Ishikawa (cell line): ENCODE measurements at regions not wholly inside any gene's neighbourhood (a gene's known extent, or its start where the extent isn't known, plus 50 kb on each side); places are given as distances from the start of the nearest gene placed in this dataset.

Source experiments
- CEBPB ChIP-seq: IDR thresholded peaks from 2 replicates; pipeline ENCODE4 v1.6.1; 2012
- CREB1 ChIP-seq: IDR thresholded peaks from 2 replicates; pipeline ENCODE4 v1.6.1; 2012; ENCODE audit warnings: low read depth
- EGR1 ChIP-seq: IDR thresholded peaks from 2 replicates; pipeline ENCODE4 v1.6.1; 2012
- EP300 ChIP-seq: IDR thresholded peaks from 2 replicates; pipeline ENCODE4 v1.6.1; 2012; ENCODE audit warnings: borderline replicate concordance
- FOXM1 ChIP-seq: IDR thresholded peaks from 2 replicates; pipeline ENCODE4 v1.6.1; 2012; ENCODE audit warnings: low read depth, borderline replicate concordance
- MAX ChIP-seq: IDR thresholded peaks from 2 replicates; pipeline ENCODE4 v1.6.1; 2012
- NFIC ChIP-seq: IDR thresholded peaks from 2 replicates; pipeline ENCODE4 v1.6.1; 2012
- RAD21 ChIP-seq: IDR thresholded peaks from 2 replicates; pipeline ENCODE4 v1.6.1; 2012; ENCODE audit warnings: low read depth
- REST ChIP-seq: IDR thresholded peaks from 2 replicates; pipeline ENCODE4 v1.6.1; 2012; ENCODE audit warnings: low read depth, mild to moderate bottlenecking
- TAF1 ChIP-seq: IDR thresholded peaks from 2 replicates; pipeline ENCODE4 v1.6.1; 2012; ENCODE audit warnings: low read depth, mild to moderate bottlenecking
- TCF12 ChIP-seq: IDR thresholded peaks from 2 replicates; pipeline ENCODE4 v1.6.1; 2012; ENCODE audit warnings: low read depth
- TEAD4 ChIP-seq: IDR thresholded peaks from 2 replicates; pipeline ENCODE4 v1.6.1; 2012
- USF1 ChIP-seq: IDR thresholded peaks from 2 replicates; pipeline ENCODE4 v1.6.1; 2012
- YY1 ChIP-seq: IDR thresholded peaks from 2 replicates; pipeline ENCODE4 v1.6.1; 2012; ENCODE audit warnings: low read depth
- ZBTB7A ChIP-seq: IDR thresholded peaks from 2 replicates; pipeline ENCODE4 v1.6.1; 2012; ENCODE audit warnings: low read depth

- TF ChIP-seq FOXM1: no peak
- TF ChIP-seq ZBTB7A: no peak
- TF ChIP-seq RAD21: no peak
- no peak for TF ChIP-seq CEBPB
- TF ChIP-seq TCF12: no peak
- TF ChIP-seq USF1: no peak
- no peak for TF ChIP-seq MAX
- TF ChIP-seq TEAD4: no peak
- TF ChIP-seq EGR1: no peak
- no peak for TF ChIP-seq YY1
Measured at GRCh38 chr1:181152892-181153633, 64.6 kb downstream of the IER5 start.

GRCh38 chr1:181153634-181153961 lies 65.1 kb downstream of the IER5 start:
- no peak for TF ChIP-seq FOXM1
- no peak for TF ChIP-seq CREB1
- no peak for TF ChIP-seq REST
- no peak for TF ChIP-seq MAX
- no peak for TF ChIP-seq TEAD4
- no peak for TF ChIP-seq RAD21
- no peak for TF ChIP-seq EP300
- TF ChIP-seq TAF1: no peak
- TF ChIP-seq EGR1: no peak
- no peak for TF ChIP-seq NFIC

GRCh38 chr1:181155339-181155738 lies 66.8 kb downstream of the IER5 start:
- TF ChIP-seq RAD21 (no peak), USF1 (no peak), NFIC (no peak), CEBPB (no peak)

GRCh38 chr1:181159451-181160140 lies 71.1 kb downstream of the IER5 start:
- TF ChIP-seq CEBPB (no peak), EP300 (no peak), TCF12 (no peak), YY1 (no peak), TEAD4 (no peak), EGR1 (no peak), REST (no peak), NFIC (no peak), FOXM1 (no peak), TAF1 (no peak), RAD21 (no peak), CREB1 (no peak), ZBTB7A (no peak), MAX (no peak), USF1 (no peak)

- TF ChIP-seq FOXM1 (no peak), EP300 (no peak), TCF12 (no peak), YY1 (no peak), REST (no peak), CREB1 (no peak)
Measured at GRCh38 chr1:181160322-181160721, 71.8 kb downstream of the IER5 start.
